HG03196 (cell line): ENCODE measurements at regions not wholly inside any gene's neighbourhood (a gene's known extent, or its start where the extent isn't known, plus 50 kb on each side); places are given as distances from the start of the nearest gene placed in this dataset.
"Not testable (repeated sequence)": the region's sequence is repeated elsewhere in the genome, so short reads cannot be mapped to it uniquely, and the experiment has no call there.

Experiments
- ATAC-seq: cut with Tn5 transposase; IDR thresholded peaks from one replicate; pipeline ENCODE4 v1.9.1; 2021; ENCODE audit not compliant: unreplicated experiment

DNA sequence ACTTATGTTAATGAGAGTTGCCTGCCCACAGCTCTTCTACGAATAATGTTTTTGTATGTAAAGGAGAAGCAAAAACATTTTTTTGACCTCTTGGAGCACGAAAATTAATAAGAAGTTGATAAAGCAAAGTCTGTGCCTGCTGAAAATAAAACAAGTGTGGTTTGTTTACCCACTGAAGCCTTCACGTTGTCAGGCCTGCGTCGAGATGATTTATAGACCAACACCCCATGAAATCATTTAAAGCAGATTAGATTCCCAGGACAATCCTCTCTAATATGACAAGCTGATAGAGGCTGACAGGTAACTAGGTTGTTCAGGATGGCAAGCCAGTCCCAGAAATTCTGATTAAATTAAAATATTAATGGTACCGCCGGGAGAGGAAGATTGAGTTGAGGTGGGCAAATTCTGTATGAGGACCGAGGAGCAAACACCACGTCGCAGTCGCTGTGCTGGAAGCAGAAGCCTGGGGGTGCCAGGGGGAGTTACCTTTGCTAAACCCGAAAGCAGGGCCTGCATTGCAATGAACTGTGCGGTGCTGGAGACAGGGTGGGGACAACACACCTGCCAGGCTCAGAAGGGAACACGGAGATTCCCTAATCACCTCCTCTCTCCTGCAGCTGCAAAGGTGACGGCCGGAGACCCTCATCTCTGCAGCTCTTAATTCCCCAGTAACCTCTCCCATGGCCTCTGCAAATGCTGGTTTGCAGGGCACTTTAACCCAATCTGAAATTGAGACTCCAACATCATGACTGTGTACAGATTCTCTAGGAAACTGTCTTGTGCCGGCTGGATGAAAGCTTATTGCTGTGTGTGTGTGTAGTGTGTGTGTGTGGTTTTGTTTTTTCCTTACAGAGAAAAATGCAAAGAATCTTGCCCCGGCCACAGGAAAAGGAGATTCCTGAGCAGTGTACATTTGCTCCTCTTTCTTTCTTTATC lies 2805.9 kb downstream of the RPIA start:
- not testable (repeated sequence) for ATAC-seq

DNA sequence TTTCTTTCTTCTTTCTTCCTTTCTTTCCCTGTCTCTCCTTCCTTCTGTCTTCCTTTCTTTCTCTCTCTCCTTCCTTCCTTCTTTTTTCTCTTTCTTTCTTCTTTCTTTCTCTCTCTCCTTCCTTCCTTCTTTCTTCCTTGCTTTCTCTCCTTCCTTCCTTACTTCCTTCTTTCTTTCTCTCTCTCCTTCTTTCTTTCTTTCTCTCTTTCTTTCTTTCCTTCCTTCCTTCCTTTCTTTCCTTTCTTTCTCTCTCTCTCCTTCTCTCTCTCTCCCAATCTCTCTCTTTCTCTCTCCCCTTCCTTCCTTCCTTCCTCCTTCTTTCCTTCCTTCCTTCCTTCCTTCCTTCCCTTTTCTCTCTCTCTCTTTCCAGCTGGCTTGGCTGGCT lies 2806.6 kb downstream of the RPIA start:
- not testable (repeated sequence) for ATAC-seq

DNA sequence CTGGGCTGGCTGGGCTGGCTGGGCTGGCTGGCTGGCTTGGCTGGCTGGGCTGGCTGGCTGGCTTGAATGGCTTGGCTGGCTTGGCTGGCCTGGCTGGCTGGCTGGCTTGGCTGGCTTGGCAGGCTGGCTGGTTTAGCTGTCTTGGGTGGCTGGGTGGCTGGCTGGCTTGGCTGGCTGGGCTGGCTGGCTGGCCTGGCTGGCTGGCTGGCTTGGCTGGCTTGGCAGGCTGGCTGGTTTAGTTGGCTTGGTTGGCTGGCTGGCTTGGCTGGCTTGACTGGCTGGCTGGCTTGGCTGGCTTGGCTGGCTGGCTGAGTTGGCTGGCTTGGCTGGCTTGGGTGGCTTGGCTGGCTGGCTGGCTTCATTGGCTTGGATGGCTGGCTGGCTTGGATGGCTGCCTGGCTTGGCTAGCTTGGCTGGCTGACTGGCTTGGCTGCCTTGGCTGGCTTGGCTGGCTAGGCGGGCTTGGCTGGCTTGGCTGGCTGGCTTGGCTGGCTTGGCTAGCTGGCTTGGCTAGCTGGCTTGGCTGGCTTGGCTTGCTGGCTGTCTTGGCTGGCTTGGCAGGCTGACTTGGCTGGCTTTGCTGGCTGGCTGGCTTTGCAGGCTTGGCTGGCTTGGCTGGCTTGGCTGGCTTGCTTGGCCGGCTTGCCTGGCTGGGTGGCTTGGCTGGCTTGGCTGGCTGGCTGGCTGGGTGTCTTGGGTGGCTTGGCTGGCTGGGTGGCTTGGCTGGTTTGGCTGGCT lies 2807.2 kb downstream of the RPIA start:
- ATAC-seq = not testable (repeated sequence)

DNA sequence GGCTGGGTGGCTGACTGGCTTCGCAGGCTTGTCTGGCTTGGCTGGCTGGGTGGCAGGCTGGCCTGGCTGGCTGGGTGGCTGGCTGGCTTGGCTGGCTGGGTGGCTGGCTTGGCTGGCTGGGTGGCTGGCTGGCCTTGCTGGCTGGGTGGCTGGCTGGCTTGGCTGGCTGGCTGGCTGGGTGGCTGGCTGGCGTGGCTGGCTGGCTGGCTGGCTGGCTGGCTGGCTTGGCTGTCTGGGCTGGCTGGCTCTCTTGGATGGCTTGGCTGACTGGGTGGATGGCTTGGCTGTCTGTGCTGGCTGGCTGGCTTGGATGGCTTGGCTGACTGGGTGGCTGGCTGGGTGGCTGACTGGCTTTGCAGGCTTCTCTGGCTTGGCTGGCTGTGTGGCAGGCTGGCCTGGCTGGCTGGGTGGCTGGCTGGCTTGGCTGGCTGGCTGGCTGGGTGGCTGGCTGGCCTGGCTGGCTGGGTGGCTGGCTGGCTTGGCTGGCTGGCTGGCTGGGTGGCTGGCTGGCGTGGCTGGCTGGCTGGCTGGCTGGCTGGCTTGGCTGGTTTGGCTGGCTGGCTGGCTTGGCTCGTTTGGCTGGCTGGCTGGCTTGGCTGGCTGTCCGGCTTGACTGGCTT lies 2808.1 kb downstream of the RPIA start:
- ATAC-seq = not testable (repeated sequence)

DNA sequence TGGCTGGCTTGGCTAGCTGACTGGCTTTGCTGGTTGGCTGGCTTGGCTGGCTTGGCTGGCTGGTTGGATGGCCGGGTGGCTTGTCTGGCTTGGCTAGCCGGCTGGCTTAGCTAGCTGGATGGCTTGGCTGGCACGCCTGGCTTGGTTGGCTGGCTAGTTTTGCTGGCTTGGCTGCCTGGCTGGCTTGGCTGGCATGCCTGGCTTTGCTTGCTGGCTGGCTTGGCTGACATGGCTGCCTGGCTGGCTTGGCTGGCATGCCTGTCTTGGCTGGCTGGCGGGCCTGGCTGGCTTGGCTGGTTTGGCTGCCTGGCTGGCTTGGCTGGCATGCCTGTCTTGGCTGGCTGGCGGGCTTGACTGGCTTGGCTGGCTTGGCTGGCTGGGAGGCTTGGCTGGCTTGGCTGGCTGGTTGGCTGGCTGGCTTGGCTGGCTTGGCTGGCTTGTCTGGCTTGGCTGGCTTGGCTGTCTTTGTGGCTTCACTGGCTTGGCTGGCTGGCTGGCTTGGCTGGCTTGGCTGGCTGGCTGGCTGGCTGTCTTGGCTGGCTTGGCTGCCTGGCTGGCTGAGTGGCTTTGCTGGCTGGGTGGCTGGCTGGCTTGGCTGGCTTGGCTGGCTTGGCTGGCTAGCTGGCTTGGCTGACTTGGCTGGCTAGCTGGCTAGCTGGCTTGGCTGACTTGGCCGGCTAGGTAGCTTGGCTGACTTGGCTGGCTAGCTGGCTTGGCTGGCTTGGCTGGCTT lies 2808.9 kb downstream of the RPIA start:
- not testable (repeated sequence) for ATAC-seq

DNA sequence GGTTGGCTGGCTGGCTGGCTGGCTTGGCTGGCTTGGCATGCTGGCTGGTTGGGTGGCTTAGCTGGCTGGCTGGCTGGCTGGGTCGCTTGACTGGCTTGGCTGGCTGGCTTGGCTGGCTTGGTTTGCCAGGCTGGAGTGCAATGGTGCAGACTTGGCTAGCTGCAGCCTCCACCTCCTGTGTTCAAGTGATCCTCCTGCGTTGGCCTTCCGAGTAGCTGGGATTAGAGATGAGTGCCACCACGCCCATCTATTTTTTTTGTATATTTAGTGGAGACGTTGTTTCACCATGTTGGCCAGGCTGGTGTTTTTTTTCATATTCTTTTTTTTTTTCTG lies 2809.5 kb downstream of the RPIA start:
- not testable (repeated sequence) for ATAC-seq

DNA sequence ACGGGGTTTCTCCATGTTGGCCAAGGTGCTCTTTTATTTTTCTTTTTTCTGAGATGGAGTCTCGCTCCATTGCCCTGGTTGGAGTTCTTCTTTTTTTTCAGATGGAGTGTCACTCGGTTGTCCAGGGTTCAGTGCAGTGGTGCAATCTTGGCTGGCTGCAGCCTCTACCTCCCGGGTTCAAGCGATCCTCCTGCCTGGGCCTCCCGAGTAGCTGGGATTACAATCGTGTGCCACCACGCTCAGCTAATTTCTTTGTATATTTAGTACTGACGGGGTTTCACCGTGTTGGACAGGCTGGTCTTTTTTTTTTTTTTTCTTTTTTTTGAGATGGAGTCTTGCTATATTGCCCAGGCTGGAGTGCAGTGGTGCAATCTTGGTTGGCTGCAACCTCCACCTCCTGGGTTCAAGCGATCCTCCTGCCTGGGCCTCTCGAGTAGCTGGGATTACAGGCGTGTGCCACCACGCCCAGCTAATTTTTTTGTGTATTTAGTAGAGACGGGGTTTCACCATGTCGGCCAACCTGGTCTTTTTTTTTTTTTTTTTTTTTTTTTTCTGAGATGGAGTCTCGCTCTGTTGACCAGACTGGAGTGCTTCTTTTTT lies 2810.1 kb downstream of the RPIA start:
- ATAC-seq = not testable (repeated sequence)

DNA sequence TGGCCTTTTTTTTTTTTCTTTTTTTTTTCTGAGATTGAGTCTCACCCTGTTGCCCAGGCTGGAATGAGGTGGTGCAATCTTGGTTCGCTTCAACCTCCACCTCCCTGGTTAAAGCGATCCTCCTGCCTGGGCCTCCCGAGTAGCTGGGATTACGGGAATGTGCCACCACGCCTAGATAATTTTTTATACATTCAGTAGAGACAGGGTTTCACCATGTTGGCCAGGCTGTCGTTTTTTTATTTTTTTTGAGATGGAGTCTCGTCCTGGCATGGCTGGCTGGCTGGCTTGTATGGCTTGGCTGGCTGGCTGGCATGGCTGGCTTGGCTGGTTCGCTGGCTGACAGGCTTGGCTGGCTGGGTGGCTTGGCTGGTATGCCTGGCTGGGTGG lies 2812.1 kb downstream of the RPIA start:
- not testable (repeated sequence) for ATAC-seq

DNA sequence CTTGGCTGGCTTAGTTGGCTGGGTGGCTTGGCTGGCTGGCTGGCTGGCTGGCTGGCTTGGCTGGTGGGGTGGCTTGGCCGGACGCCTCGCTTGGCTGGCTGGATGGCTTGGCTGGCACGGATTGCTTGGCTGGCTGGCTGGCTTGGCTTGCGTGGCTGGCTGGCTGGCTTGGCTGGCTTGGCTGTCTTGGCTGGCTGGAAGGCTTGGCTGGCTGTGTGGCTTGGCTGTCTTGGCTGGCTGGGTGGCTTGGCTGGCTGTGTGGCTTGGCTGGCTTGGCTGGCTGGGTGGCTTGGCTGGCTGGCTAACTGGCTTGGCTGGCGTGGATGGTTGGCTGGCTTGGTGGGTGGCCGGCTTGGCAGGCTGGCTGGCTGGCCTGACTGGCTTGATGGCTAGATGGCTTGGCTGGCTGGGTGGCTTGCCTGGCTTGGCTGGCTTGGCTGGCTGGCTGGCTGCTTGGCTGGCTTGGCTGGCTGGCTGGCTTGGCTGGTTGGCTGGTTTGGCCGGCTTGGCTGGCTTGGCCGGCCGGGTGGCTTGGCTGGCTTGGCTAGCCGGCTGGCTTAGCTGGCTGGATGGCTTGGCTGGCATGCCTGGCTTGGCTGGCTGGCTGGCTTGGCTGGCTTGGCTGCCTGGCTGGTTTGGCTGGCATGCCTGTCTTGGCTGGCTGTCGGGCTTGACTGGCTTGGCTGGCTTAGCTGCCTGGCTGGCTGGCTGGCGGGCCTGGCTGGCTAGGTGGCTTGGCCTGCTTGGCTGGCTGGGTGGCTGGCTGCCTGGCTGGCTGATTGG lies 2812.7 kb downstream of the RPIA start:
- ATAC-seq = not testable (repeated sequence)

DNA sequence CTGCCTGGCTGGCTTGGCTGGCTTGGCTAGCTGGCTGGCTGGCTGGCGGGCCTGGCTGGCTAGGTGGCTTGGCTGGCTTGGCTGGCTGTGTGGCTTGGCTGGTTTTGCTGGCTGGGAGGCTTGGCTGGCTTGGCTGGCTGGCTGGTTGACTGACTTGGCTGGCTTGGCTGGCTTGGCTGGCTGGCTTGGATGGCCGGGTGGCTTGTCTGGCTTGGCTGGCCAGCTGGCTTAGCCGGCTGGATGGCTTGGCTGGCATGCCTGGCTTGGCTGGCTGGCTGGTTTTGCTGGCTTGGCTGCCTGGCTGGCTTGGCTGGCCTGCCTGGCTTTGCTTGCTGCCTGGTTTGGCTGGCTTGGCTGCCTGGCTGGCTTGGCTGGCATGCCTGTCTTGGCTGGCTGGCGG lies 2817.3 kb downstream of the RPIA start:
- ATAC-seq = not testable (repeated sequence)

DNA sequence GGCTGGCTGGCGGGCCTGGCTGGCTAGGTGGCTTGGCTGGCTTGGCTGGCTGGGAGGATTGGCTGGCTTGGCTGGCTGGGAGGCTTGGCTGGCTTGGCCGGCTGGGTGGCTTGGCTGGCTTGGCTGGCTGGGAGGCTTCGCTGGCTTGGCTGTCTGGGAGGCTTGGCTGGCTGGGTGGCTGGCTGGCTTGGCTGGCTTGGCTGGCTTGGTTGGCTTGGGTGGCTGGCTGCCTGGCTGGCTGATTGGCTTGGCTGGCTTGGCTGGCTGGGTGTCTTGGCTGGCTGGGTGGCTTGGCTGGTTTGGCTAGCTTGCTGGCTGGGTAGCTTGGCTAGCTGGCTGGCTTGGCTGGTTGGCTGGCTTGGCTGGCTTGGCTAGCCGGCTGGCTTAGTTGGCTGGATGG lies 2817.8 kb downstream of the RPIA start:
- not testable (repeated sequence) for ATAC-seq

DNA sequence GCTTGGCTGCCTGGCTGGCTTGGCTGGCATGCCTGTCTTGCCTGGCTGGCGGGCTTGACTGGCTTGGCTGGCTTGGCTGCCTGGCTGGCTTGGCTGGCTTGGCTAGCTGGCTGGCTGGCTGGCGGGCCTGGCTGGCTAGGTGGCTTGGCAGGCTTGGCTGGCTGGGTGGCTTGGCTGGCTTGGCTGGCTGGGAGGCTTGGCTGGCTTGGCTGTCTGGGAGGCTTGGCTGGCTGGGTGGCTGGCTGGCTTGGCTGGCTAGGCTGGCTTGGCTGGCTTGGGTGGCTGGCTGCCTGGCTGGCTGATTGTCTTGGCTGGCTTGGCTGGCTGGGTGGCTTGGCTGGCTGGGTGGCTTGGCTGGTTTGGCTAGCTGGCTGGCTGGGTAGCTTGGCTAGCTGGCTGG lies 2819.7 kb downstream of the RPIA start:
- ATAC-seq = not testable (repeated sequence)

DNA sequence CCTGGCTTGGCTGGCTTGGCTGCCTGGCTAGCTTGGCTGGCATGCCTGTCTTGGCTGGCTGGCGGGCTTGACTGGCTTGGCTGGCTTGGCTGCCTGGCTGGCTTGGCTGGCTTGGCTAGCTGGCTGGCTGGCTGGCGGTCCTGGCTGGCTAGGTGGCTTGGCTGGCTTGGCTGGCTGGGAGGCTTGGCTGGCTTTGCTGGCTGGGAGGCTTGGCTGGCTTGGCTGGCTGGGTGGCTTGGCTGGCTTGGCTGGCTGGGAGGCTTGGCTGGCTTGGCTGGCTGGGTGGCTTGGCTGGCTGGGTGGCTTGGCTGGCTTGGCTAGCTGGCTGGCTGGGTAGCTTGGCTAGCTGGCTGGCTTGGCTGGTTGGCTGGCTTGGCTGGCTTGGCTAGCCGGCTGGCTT lies 2824.5 kb downstream of the RPIA start:
- ATAC-seq = not testable (repeated sequence)

DNA sequence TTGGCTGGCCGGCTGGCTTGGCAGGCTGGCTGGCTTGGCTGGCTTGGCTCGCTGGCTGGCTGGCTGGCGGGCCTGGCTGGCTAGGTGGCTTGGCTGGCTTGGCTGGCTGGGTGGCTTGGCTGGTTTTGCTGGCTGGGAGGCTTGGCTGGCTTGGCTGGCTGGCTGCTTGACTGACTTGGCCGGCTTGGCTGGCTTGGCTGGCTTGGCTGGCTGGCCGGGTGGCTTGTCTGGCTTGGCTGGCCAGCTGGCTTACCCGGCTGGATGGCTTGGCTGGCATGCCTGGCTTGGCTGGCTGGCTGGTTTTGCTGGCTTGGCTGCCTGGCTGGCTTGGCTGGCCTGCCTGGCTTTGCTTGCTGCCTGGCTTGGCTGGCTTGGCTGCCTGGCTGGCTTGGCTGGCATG lies 2825.2 kb downstream of the RPIA start:
- not testable (repeated sequence) for ATAC-seq

DNA sequence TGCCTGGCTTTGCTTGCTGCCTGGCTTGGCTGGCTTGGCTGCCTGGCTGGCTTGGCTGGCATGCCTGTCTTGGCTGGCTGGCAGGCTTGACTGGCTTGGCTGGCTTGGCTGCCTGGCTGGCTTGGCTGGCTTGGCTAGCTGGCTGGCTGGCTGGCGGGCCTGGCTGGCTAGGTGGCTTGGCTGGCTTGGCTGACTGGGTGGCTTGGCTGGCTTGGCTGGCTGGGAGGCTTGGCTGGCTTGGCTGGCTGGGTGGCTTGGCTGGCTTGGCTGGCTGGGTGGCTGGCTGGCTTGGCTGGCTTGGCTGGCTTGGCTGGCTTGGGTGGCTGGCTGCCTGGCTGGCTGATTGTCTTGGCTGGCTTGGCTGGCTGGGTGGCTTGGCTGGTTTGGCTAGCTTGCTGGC lies 2826.4 kb downstream of the RPIA start:
- not testable (repeated sequence) for ATAC-seq

DNA sequence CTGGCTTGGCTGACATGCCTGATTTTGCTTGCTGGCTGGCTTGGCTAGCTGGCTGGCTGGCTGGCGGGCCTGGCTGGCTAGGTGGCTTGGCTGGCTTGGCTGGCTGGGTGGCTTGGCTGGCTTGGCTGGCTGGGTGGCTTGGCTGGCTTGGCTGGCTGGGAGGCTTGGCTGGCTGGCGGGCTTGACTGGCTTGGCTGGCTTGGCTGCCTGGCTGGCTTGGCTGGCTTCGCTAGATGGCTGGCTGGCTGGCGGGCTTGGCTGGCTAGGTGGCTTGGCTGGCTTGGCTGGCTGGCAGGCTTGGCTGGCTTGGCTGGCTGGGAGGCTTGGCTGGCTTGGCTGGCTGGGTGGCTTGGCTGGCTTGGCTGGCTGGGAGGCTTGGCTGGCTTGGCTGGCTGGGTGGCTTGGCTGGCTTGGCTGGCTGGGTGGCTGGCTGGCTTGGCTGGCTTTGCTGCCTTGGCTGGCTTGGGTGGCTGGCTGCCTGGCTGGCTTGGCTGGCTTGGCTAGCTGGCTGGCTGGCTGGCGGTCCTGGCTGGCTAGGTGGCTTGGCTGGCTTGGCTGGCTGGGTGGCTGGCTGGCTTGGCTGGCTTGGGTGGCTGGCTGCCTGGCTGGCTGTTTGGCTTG lies 2827.0 kb downstream of the RPIA start:
- ATAC-seq = not testable (repeated sequence)

DNA sequence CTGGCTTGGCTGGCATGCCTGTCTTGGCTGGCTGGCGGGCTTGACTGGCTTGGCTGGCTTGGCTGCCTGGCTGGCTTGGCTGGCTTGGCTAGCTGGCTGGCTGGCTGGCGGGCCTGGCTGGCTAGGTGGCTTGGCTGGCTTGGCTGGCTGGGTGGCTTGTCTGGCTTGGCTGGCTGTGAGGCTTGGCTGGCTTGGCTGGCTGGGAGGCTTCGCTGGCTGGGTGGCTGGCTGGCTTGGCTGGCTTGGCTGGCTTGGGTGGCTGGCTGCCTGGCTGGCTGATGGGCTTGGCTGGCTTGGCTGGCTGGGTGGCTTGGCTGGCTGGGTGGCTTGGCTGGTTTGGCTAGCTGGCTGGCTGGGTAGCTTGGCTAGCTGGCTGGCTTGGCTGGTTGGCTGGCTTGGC lies 2827.9 kb downstream of the RPIA start:
- ATAC-seq = not testable (repeated sequence)

DNA sequence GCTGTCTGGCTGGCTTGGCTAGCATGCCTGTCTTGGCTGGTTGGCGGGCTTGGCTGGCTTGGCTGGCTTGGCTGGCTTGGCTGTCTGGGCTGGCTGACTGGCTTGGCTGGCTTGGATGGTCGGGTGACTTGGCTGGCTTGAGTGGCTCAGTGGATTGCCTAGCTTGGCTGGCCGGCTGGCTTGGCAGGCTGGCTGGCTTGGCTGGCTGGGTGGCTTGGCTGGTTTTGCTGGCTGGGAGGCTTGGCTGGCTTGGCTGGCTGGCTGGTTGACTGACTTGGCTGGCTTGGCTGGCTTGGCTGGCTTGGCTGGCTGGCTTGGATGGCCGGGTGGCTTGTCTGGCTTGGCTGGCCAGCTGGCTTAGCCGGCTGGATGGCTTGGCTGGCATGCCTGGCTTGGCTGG lies 2828.4 kb downstream of the RPIA start:
- not testable (repeated sequence) for ATAC-seq

DNA sequence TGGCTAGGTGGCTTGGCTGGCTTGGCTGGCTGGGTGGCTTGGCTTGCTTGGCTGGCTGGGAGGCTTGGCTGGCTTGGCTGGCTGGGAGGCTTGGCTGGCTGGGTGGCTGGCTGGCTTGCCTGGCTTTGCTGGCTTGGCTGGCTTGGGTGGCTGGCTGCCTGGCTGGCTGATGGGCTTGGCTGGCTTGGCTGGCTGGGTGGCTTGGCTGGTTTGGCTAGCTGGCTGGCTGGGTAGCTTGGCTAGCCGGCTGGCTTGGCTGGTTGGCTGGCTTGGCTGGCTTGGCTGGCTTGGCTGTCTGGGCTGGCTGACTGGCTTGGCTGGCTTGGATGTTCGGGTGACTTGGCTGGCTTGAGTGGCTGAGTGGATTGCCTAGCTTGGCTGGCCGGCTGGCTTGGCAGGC lies 2829.1 kb downstream of the RPIA start:
- ATAC-seq = not testable (repeated sequence)
